Ishikawa (cell line): ENCODE measurements at regions not wholly inside any gene's neighbourhood (a gene's known extent, or its start where the extent isn't known, plus 50 kb on each side); places are given as distances from the start of the nearest gene placed in this dataset.

ENCODE experiments used
- CREB1 ChIP-seq: IDR thresholded peaks from 2 replicates; pipeline ENCODE4 v1.6.1; 2012; ENCODE audit warnings: low read depth
- REST ChIP-seq: IDR thresholded peaks from 2 replicates; pipeline ENCODE4 v1.6.1; 2012; ENCODE audit warnings: low read depth, mild to moderate bottlenecking
- TAF1 ChIP-seq: IDR thresholded peaks from 2 replicates; pipeline ENCODE4 v1.6.1; 2012; ENCODE audit warnings: low read depth, mild to moderate bottlenecking
- USF1 ChIP-seq: IDR thresholded peaks from 2 replicates; pipeline ENCODE4 v1.6.1; 2012
- YY1 ChIP-seq: IDR thresholded peaks from 2 replicates; pipeline ENCODE4 v1.6.1; 2012; ENCODE audit warnings: low read depth
- ZBTB7A ChIP-seq: IDR thresholded peaks from 2 replicates; pipeline ENCODE4 v1.6.1; 2012; ENCODE audit warnings: low read depth
- TF ChIP-seq, protein P1 (sequence below): IDR thresholded peaks from 2 replicates; pipeline ENCODE4 v1.6.1; 2012

- no peak for TF ChIP-seq REST
- no peak for TF ChIP-seq ZBTB7A
- TF ChIP-seq, protein P1, sequence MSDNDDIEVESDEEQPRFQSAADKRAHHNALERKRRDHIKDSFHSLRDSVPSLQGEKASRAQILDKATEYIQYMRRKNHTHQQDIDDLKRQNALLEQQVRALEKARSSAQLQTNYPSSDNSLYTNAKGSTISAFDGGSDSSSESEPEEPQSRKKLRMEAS = no peak
- TF ChIP-seq CREB1 = no peak
- no peak for TF ChIP-seq USF1
- TF ChIP-seq TAF1 = no peak
- no peak for TF ChIP-seq YY1
Measured at GRCh38 chr2:19580830-19581229, 222.4 kb upstream of the OSR1 start.
